ENCODE measurements at regions not wholly inside any gene's neighbourhood (a gene's known extent, or its start where the extent isn't known, plus 50 kb on each side); places are given as distances from the start of the nearest gene placed in this dataset.
"Not testable (repeated sequence)": the region's sequence is repeated elsewhere in the genome, so short reads cannot be mapped to it uniquely, and the experiment has no call there.

DNA sequence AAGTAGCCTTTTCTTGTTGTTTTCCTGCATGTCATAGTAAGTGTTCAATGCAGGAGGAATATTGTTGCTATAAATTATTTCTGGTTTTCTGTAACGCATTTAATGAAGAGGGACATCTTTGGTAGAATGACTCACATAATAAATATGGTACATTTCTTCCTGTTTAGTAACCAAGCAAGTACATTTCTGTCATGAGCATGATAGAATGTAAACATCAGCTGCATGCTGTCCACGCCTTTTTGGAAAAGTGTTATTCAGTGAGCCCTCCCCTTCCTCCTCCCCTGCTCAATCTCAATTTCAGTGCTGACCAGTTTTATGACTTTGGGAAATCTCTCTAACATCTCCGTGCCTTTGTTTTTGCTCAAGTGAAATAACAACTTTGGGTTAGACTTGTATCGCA lies 664.0 kb downstream of the XPNPEP1 start:
- no peak for DNase-seq

DNA sequence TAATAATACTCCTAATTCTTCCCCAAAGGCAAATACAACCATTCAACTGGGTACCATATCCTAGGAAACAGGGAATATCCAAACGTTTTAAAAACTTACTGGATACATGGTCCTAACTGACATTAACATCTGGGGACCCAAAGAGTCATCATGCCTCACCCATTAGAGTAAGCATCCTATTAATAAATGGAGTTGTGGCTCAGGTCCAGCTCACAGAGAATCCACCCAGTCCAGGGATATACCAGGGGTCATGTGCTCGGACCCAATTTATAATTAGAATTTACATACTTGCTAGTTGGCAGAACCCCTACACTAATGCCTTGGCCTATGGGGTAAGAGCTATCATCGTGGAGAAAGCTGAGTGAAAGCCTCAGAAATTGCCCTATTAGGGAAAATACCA lies 670.0 kb downstream of the XPNPEP1 start:
- DNase-seq, result no peak

DNA sequence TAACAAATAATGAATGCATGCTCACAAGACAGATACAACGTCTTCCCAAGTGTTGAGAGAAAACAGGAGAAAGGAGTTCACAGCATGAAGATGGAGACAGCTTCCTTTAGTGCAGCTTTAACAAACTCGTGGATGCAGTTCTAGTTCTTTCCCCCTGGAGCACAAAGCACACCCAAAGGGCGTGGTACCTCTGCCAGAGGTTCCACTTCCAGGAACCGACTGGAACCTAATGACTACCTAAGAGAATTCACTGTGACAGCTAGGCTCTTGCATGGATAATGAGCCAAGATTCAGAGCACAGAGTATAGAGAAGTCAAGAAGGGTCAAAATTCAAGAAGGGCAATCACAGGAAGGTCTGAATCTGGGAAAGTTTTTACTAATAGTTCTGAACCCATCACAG lies 673.2 kb downstream of the XPNPEP1 start:
- DNase-seq, result no peak

DNA sequence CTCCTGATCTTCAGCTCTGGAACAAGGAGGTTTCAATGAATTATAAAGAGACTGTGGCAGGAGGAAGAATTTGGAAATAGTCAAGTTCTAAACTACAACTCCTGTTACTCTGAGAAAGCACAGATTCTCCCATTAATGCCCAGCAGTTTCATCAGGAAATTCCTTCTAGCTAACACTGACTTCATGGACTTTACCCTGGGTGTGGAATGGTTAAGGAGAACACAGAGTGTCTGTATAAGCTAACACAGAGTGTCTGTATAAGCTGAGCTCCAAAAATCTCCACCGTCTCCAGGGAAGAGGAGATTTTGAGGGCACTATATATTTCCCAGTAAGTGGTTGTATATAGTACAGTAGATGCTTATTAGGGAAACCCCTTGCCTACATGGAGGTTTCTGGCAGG lies 675.5 kb downstream of the XPNPEP1 start:
- DNase-seq, result no peak

DNA sequence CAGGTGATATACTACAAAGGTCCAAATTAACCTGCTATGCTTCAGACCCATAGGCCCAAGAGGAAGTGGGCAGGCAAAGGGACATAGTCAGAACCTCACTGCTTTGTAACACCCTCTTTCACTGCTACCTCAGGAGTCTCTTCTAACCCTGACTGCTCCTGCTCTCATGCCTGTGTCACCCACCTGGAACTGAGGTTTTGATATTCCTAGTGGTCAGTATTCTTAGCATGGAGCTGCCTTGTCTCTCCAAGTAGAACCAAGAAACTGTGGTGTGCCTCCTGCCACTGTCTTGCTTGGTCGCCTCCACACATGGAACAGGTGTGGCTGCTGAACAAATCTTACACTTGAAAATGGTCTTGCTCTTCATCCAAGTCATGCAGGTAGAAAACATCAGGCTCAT lies 677.5 kb downstream of the XPNPEP1 start:
- no peak for DNase-seq

GRCh38 chr10:109239371-109239770 lies 683.9 kb downstream of the XPNPEP1 start:
- DNase-seq, result no peak

DNA sequence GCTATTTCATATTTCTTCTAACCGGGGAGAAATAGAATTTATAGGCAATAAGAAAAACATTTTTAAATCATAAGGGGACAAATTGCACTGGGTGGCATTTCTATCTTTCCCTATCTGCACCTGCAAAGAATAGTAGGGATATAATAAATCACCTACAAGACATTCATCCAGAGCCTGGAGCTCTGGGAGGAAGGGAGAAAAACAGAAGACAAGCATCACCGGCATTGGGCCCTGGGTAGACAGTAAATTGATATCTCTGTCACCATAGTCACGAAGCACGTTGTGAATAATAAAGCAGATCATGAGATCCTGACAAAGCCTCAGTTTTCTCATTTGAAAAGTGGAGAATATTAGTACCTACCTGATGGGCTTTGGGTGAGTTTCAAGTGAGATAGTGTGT lies 685.6 kb downstream of the XPNPEP1 start:
- DNase-seq, result no peak

DNA sequence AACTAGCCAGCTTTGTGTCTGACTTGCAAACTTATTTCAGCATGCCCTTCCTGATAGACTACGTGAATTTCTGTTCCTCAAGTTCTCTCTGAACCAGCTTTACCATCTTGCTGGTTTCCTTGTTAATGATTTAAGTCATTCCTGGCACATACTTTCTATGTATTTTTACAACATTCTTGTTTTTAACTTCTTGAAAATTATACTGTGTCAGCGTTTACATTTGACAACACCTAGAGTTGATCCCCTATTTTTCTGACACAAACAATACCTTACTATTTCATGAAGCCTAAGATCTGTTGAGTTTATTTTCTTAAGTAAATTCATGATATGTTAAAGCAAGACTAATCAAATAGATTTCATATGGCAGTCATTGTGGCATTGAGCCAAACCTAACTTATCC lies 686.3 kb downstream of the XPNPEP1 start:
- no peak for DNase-seq

DNA sequence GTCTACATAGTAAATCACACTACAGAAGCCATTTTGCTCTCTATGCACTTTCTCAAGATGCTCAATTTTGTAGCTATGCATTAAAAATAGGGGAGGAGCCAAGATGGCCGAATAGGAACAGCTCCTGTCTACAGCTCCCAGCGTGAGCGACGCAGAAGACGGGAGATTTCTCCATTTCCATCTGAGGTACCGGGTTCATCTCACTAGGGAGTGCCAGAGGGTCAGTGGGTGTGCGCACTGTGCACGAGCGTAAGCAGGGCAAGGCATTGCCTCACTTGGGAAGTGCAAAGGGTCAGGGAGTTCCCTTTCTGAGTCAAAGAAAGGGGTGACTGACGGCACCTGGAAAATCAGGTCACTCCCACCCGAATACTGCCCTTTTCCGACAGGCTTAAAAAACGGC lies 699.8 kb downstream of the XPNPEP1 start:
- DNase-seq, result not testable (repeated sequence)

- DNase-seq, result no peak
Observed at GRCh38 chr10:109219935-109220605, 703.2 kb downstream of the XPNPEP1 start.

DNA sequence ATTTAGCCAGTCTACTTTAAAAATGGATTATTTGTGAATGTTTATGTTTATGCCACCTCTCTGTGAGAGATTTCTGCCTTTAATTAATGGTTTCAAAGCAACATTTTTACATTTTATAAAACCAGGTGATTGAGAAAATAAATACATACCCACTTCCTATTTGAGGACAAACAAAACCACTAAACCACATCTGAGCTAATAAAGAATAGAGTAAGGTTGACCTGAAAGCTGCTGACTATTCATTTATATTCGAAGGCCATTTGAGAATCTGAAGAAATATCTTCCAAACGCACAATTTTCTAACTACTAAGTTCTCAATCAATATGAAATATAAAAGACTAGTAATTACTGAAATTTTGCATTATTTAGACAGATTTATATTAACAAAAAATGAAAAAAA lies 705.1 kb downstream of the XPNPEP1 start:
- no peak for DNase-seq

GRCh38 chr10:109215291-109216075 lies 707.8 kb downstream of the XPNPEP1 start:
- no peak for DNase-seq

DNA sequence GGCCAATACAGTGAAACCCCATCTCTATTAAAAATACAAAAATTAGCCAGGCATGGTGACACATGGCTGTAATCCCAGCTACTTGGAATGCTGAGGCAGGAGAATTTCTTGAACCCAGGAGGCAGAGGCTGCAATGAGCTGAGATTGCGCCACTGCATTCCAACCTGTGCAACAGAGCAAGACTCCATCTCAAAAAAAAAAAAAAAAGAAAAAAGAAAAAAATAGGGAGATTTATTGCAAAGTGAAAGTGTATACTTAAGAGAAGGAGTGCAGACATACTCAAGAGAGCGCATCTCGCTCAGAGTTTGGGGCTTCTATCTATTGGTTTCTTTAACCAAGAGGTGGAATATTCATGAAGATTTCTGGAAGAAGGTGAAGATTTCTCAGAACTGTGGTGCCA lies 708.4 kb downstream of the XPNPEP1 start:
- DNase-seq, result not testable (repeated sequence)

DNA sequence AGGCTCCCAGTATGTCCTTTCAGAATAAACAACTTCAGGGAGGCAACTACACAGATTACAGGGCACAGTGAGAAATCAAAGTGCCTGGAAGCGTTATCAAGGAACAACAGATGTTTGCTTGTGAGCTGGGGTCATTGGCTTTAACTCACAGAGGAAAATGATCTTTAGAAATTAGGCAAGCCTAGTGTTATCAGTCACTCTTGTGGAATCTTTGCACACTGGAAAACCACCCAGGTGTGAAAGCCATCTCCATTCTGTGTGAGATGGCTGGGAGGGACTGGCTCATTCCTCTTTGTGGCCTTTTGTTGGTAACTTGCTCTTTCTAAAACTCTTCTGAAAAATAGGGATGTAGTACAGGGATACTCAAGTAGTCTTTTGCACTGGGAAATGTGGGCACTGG lies 716.0 kb downstream of the XPNPEP1 start:
- no peak for DNase-seq

- no peak for DNase-seq
Observed at GRCh38 chr10:109205929-109206585, 717.3 kb downstream of the XPNPEP1 start.

DNA sequence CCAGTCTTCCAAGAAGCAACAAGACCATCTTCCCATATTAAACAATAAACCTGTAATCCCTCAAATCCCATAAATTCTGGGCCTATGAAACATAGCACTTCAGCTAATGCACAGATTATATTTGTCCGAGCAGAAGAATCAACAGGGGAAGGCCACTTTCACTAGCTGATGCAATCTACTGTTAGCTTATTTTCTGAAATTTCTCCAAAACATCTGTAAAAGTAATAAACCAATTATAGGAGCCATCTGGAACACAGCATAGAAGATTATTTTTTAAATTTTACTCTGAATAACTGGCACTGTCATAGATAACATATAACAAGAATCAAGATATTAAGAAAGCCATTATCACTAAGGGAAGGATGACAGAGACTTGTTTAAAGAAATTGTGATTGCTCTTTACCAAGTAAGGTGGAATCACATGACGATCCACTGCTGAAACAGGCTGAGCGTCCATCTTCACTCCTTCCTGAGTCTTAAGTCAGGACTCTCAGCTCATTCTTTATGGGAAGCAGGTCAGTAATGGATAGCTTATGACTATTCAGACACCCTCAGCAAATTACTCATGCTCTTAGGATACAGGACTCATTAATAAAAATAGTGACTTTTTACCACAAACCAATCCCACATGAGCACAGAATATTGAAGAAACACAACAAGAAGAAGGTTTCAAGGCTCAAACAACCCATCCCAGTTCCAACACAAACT lies 719.5 kb downstream of the XPNPEP1 start:
- no peak for DNase-seq

GRCh38 chr10:109202111-109202510 lies 721.2 kb downstream of the XPNPEP1 start:
- no peak for DNase-seq

DNA sequence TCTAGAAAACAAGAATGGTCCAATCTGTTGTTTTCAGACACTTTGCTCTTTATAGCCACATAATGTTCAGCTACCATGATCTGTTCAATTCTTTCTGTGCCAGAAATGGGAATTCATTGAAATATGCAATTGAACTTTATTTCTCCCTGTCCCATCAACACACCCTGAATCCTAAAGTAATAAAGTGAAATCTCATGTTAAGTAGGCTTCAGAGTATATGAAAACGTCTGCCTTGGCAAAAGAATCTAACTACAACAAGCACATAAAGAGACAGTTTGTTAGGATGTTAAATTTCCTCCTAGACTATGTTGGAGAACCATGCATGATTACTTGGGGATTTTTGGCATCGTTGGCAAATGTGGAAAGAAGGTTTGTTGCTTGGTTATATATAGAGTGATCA lies 722.7 kb downstream of the XPNPEP1 start:
- no peak for DNase-seq

- DNase-seq, result no peak
Observed at GRCh38 chr10:109191823-109192222, 731.5 kb downstream of the XPNPEP1 start.

- no peak for DNase-seq
Observed at GRCh38 chr10:109191341-109191740, 732.0 kb downstream of the XPNPEP1 start.

DNA sequence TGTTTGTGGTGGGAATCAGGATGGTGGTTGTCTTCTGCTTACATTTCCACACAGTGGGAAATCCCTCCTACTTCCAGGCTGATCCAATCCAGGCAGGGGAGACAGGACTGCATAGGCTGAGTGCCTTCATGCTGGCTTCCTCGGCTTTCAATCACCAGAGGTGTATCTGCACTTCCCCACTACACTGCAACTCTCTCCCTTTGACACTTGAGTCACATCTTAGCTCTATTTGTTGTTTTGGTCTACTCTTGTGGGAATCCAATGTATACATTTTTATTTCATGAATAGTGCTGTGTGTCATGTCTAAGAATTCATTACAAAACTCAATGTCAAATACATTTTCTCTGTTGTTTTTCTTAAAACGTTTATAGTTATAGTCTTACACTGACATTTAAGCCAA lies 735.6 kb downstream of the XPNPEP1 start:
- DNase-seq, result no peak

DNA sequence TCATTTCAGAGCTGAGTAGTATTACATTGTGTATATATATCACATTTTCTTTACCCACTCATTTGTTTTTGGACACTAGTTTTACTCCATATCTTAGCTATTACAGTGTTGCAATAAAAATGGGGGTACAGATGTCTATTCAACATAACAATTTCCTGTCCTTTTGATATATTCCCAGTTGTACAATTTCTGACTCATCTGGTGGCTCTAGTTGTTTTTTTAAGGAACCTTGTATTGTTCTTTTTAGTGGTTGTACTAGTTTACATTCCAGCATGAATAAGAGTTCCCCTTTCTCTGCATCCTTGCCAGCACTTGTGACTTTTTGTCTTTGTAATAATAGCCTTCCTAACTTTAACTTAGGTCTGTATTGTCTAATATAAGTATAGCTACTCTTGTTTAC lies 739.9 kb downstream of the XPNPEP1 start:
- DNase-seq, result no peak

- no peak for DNase-seq
Observed at GRCh38 chr10:109178591-109178990, 744.7 kb downstream of the XPNPEP1 start.

DNA sequence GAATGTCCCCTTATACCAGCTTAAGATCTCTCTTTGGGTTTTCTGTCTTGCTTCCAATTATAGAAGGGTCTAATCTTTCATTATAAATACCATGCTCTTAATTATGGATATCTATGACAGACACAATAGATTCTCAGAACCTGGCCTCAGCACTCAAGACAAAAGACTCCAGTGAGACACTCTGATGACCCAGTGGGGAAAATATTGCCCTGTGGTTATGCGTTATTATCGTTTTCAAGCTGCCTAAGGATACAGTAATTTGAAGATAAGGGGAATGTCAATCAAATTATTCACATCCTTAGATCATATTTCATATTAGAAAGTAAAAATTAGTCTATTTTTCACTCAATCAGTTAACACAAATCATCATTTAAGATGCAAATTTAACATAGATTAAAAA lies 748.8 kb downstream of the XPNPEP1 start:
- DNase-seq, result no peak

Measured in CD4-positive, alpha-beta T cell treated with Interferon alpha-2 for 1 hour (primary cell).